Transverse colon (tissue), 4 donors: ENCODE measurements at regions not wholly inside any gene's neighbourhood (a gene's known extent, or its start where the extent isn't known, plus 50 kb on each side); places are given as distances from the start of the nearest gene placed in this dataset.
"Not testable (repeated sequence)": the region's sequence is repeated elsewhere in the genome, so short reads cannot be mapped to it uniquely, and the experiment has no call there.

Experiments used
- DNase-seq: peaks from one replicate; pipeline ENCODE4 v3.0.0-alpha.2; 2019
- H3K27ac ChIP-seq, 4 donors: fragments of 200-600 bp; sonication (generic); 2 replicates each; pipeline ENCODE4 v1.5.1; 2016 to 2018; ENCODE audit warnings: inconsistent platforms in 4 of 4
- H3K27me3 ChIP-seq: fragments of 200-600 bp; sonication (generic); 2 replicates; pipeline ENCODE4 v1.5.1; 2017; ENCODE audit warnings: inconsistent platforms
- H3K36me3 ChIP-seq, 4 donors: fragments of 200-600 bp; sonication (generic); 2 replicates each; pipeline ENCODE4 v1.5.1; 2017 to 2019; ENCODE audit warnings: inconsistent platforms in 4 of 4
- H3K4me1 ChIP-seq, 4 donors: fragments of 200-600 bp; sonication (generic); 2 replicates each; pipeline ENCODE4 v1.5.1; 2017 to 2020; ENCODE audit warnings: inconsistent platforms in 4 of 4
- H3K4me3 ChIP-seq, 4 donors: fragments of 200-600 bp; sonication (generic); 1 replicate in 1 of 4; 2 replicates in 3 of 4; pipeline versions ENCODE4 v1.5.1 to v1.6.1; 2017 to 2019; ENCODE audit warnings: inconsistent platforms in 4 of 4
- H3K9me3 ChIP-seq, 2 donors: fragments of 200-600 bp; sonication (generic); 2 replicates each; pipeline ENCODE4 v1.5.1; 2017 to 2019; ENCODE audit warnings: inconsistent platforms in 2 of 2
- CTCF ChIP-seq, 5 experiments: fragments of 200-600 bp in 3 of 5; fragments of 450-650 bp in 2 of 5; sonication (generic) in 3 of 5; IDR thresholded peaks; 1 replicate in 2 of 5; 2 replicates in 3 of 5; pipeline ENCODE4 v1.5.1; 2016 to 2017; ENCODE audit warnings: antibody characterized with exemption in 5 of 5, inconsistent platforms in 3 of 5, mild to moderate bottlenecking in 2 of 5, moderate library complexity in 1 of 5
- EP300 ChIP-seq: sonication (generic); formaldehyde crosslinking; IDR thresholded peaks from one replicate; pipeline ENCODE4 v1.6.1; 2017; ENCODE audit warnings: antibody characterized with exemption, low read depth
- POLR2A ChIP-seq: fragments of 450-650 bp; IDR thresholded peaks from one replicate; pipeline ENCODE4 v1.6.1; 2016; ENCODE audit warnings: antibody characterized with exemption, mild to moderate bottlenecking, moderate library complexity
- POLR2AphosphoS5 ChIP-seq, 3 donors: sonication (generic); formaldehyde crosslinking; IDR thresholded peaks; one replicate each; pipeline ENCODE4 v1.6.1; 2016; ENCODE audit warnings: antibody characterized with exemption in 3 of 3
- WGBS, 2 donors: methylation state at CpG; one replicate each; pipeline ENCODE4 v1.1.5; 2018; ENCODE audit warnings: low coverage in 1 of 2; 5-methylcytosine and 5-hydroxymethylcytosine counted together
- in situ Hi-C, 4 donors: fragments of 200-750 bp; cut with MboI; loops; one replicate each; pipeline versions ENCODE4 v1.15.0 to v1.15.1; 2017; ENCODE audit warnings: low sequenced_read_pairs in 3 of 4, low pct_ligation_motif_present in 1 of 4, low pct_unique_long_range_greater_than_20kb in 1 of 4
- intact Hi-C: fragments of 100-400 bp; cut with DNase I; formaldehyde crosslinking; loops from one replicate; pipeline ENCODE4 v1.15.1; 2023; ENCODE audit warnings: low total_unique reads

GRCh38 chr13:24563087-24563486 is 50.5 kb upstream of the PARP4 start:
- H3K27ac ChIP-seq: no peak overlapping the region
- intact Hi-C loops (no loop called here), in situ Hi-C loops (no loop called here)
- no peaks in the 10 kb centered on the region for H3K9me3 ChIP-seq
- peaks cover 13% of the 10 kb centered on the region for H3K27me3 ChIP-seq
- H3K4me1 ChIP-seq: no peaks in the 10 kb centered on the region
- WGBS, 2 donors: 87 to 96% methylated on average over 2 of the region's 2 CpGs
- H3K36me3 ChIP-seq: no peaks in the 10 kb centered on the region
- H3K4me3 ChIP-seq: no peak overlapping the region
- no peak for TF ChIP-seq CTCF (IDR thresholded peaks at IDR 0.05)
- no peak for TF ChIP-seq POLR2A
- DNase-seq: no peak

- H3K36me3 ChIP-seq, H3K4me1 ChIP-seq, H3K9me3 ChIP-seq, H3K27ac ChIP-seq, H3K4me3 ChIP-seq, DNase-seq, H3K27me3 ChIP-seq, in situ Hi-C loops, intact Hi-C loops: not testable (repeated sequence)
- WGBS, 2 donors: 52 to 67% methylated on average over 1 of the region's 1 CpG
These were observed 51.4 kb upstream of the PARP4 start for GRCh38 chr13:24563971-24564370.

GRCh38 chr13:24564881-24565280 is 52.3 kb upstream of the PARP4 start:
- TF ChIP-seq POLR2A: no peak
- TF ChIP-seq POLR2AphosphoS5 (IDR thresholded peaks at IDR 0.05): no peak
- TF ChIP-seq EP300: no peak
- TF ChIP-seq CTCF (IDR thresholded peaks at IDR 0.05): no peak
- Histone ChIP-seq H3K4me1 (no peaks in the 10 kb centered on the region), H3K36me3 (no peaks in the 10 kb centered on the region), H3K4me3 (no peak overlapping the region), H3K9me3 (no peaks in the 10 kb centered on the region), H3K27me3 (peaks cover 6% of the 10 kb centered on the region), H3K27ac (no peak overlapping the region)
- intact Hi-C loops: no loop called here
- WGBS, 2 donors: 59 to 81% methylated on average over 4 of the region's 4 CpGs
- in situ Hi-C loops: no loop called here
- DNase-seq: no peak

- in situ Hi-C loops, H3K4me1 ChIP-seq, H3K36me3 ChIP-seq, H3K27ac ChIP-seq, intact Hi-C loops, DNase-seq, H3K9me3 ChIP-seq, H3K4me3 ChIP-seq, H3K27me3 ChIP-seq: not testable (repeated sequence)
- 84 to 90% methylated on average over 3 of the region's 3 CpGs for WGBS, 2 donors
These were observed 55.0 kb upstream of the PARP4 start for GRCh38 chr13:24567593-24567992.

- no peaks in the 10 kb centered on the region for H3K9me3 ChIP-seq
- no peak for DNase-seq
- TF ChIP-seq CTCF (IDR thresholded peaks at IDR 0.05) (no peak), POLR2A (no peak), POLR2AphosphoS5 (IDR thresholded peaks at IDR 0.05) (no peak), EP300 (no peak)
- no peaks in the 10 kb centered on the region for H3K36me3 ChIP-seq
- WGBS, 2 donors: 58 to 63% methylated on average over 1 of the region's 1 CpG
- no peaks in the 10 kb centered on the region for H3K4me1 ChIP-seq
- peaks cover 1% of the 10 kb centered on the region for H3K27me3 ChIP-seq
- intact Hi-C loops: no loop called here
- in situ Hi-C loops: loop anchor here in 1 of 4 donors (5.0 kb wide), 1 partner anchor 102 kb away; no protein-coding TSS in a partner anchor
- no peak overlapping the region for H3K4me3 ChIP-seq
- H3K27ac ChIP-seq: no peak overlapping the region
These were observed 62.3 kb upstream of the PARP4 start for GRCh38 chr13:24574847-24575246.
